Body of pancreas (tissue), 4 donors: ENCODE measurements at regions not wholly inside any gene's neighbourhood (a gene's known extent, or its start where the extent isn't known, plus 50 kb on each side); places are given as distances from the start of the nearest gene placed in this dataset.

Experiments used
- ATAC-seq: fragments of 150-250 bp; one replicate; pipeline ENCODE4 v1.9.1; 2016
- DNase-seq, 4 donors: peaks; one replicate each; pipeline ENCODE4 v3.0.0-alpha.2; 2019
- H3K27ac ChIP-seq, 4 donors: fragments of 200-600 bp; sonication (generic); 1 replicate in 3 of 4; 2 replicates in 1 of 4; pipeline versions ENCODE4 v1.5.1 to v1.6.1; 2016 to 2019; ENCODE audit warnings: mild to moderate bottlenecking in 1 of 4, mixed read lengths in 1 of 4, moderate library complexity in 1 of 4
- H3K27me3 ChIP-seq, 2 donors: fragments of 200-600 bp; sonication (generic); one replicate each; pipeline ENCODE4 v1.6.0; 2016; ENCODE audit warnings: mild to moderate bottlenecking in 1 of 2
- H3K36me3 ChIP-seq, 2 donors: fragments of 200-600 bp; sonication (generic); replicated peaks in 1 of 2; 2 replicates each; pipeline ENCODE4 v1.5.1; 2016; ENCODE audit warnings: low read depth in 2 of 2; ENCODE audit not compliant: insufficient read depth in 1 of 2
- H3K4me1 ChIP-seq: fragments of 200-600 bp; sonication (generic); one replicate; pipeline ENCODE4 v1.6.0; 2016
- H3K4me3 ChIP-seq, 2 donors: fragments of 200-600 bp; sonication (generic); 1 replicate in 1 of 2; 2 replicates in 1 of 2; pipeline ENCODE4 v1.5.1; 2016 to 2019
- H3K9me3 ChIP-seq, 3 donors: fragments of 200-600 bp; sonication (generic); 1 replicate in 2 of 3; 2 replicates in 1 of 3; pipeline ENCODE4 v1.5.1; 2016
- CTCF ChIP-seq, 7 experiments: fragments of 450-650 bp in 4 of 7; fragments of 200-600 bp in 3 of 7; sonication (generic) in 3 of 7; IDR thresholded peaks; one replicate each; pipeline ENCODE4 v1.5.1; 2016 to 2019; ENCODE audit warnings: antibody characterized with exemption in 7 of 7
- POLR2A ChIP-seq, 3 donors: fragments of 450-650 bp; IDR thresholded peaks; one replicate each; pipeline ENCODE4 v1.6.1; 2016; ENCODE audit warnings: antibody characterized with exemption in 3 of 3, mild to moderate bottlenecking in 2 of 3
- WGBS, 2 donors: methylation state at CpG; one replicate each; pipeline ENCODE4 v1.1.5; 2017; 5-methylcytosine and 5-hydroxymethylcytosine counted together
- intact Hi-C: fragments of 100-400 bp; cut with DNase I; formaldehyde crosslinking; loops from one replicate; pipeline ENCODE4 v1.15.1; 2023

- no peak overlapping the region for H3K27ac ChIP-seq
- 49 to 68% methylated on average over 5 of the region's 5 CpGs for WGBS, 2 donors
- H3K4me1 ChIP-seq, result no peaks in the 10 kb centered on the region
- no peak overlapping the region for H3K4me3 ChIP-seq
- H3K36me3 ChIP-seq, result no peaks in the 10 kb centered on the region
- intact Hi-C loops, result no loop called here
- ATAC-seq, result no peak
- no peaks in the 10 kb centered on the region for H3K27me3 ChIP-seq
- DNase-seq, result no peak
- TF ChIP-seq POLR2A (IDR thresholded peaks at IDR 0.05), result no peak
- TF ChIP-seq CTCF (IDR thresholded peaks at IDR 0.05), result no peak
- H3K9me3 ChIP-seq, result peaks cover 0 to 23% (median 0%) of the 10 kb centered on the region in 3 donors
These were observed 592.0 kb downstream of the TYW1 start for GRCh38 chr7:67588631-67589030.

- ATAC-seq, result no peak
- Histone ChIP-seq H3K9me3 (peaks cover 0 to 22% (median 0%) of the 10 kb centered on the region in 3 donors), H3K36me3 (no peaks in the 10 kb centered on the region), H3K4me3 (no peak overlapping the region), H3K27ac (no peak overlapping the region), H3K4me1 (no peaks in the 10 kb centered on the region), H3K27me3 (no peaks in the 10 kb centered on the region)
- TF ChIP-seq POLR2A (IDR thresholded peaks at IDR 0.05) (no peak), CTCF (IDR thresholded peaks at IDR 0.05) (no peak)
- intact Hi-C loops, result no loop called here
- no peak for DNase-seq
- WGBS, 2 donors, result 64 to 72% methylated on average over 10 of the region's 10 CpGs
These were observed 592.5 kb downstream of the TYW1 start for GRCh38 chr7:67589183-67589582.

- TF ChIP-seq POLR2A (IDR thresholded peaks at IDR 0.05) (no peak), CTCF (IDR thresholded peaks at IDR 0.05) (no peak)
- intact Hi-C loops, result no loop called here
- ATAC-seq (no peak), DNase-seq (no peak)
- 71 to 73% methylated on average over 3 of the region's 3 CpGs for WGBS, 2 donors
- Histone ChIP-seq H3K9me3 (peaks cover 0 to 17% (median 0%) of the 10 kb centered on the region in 3 donors), H3K4me3 (no peak overlapping the region), H3K4me1 (no peaks in the 10 kb centered on the region), H3K27ac (no peak overlapping the region), H3K27me3 (no peaks in the 10 kb centered on the region), H3K36me3 (no peaks in the 10 kb centered on the region)
These were observed 594.0 kb downstream of the TYW1 start for GRCh38 chr7:67590649-67591048.

- Histone ChIP-seq H3K9me3 (no peaks in the 10 kb centered on the region), H3K36me3 (no peaks in the 10 kb centered on the region), H3K27ac (no peak overlapping the region), H3K4me3 (no peak overlapping the region), H3K27me3 (no peaks in the 10 kb centered on the region), H3K4me1 (no peaks in the 10 kb centered on the region)
- TF ChIP-seq POLR2A (IDR thresholded peaks at IDR 0.05), result no peak
- TF ChIP-seq CTCF (IDR thresholded peaks at IDR 0.05), result no peak
- WGBS, 2 donors, result 23 to 26% methylated on average over 6 of the region's 6 CpGs
- DNase-seq, result no peak
- intact Hi-C loops, result no loop called here
- no peak for ATAC-seq
These were observed 597.2 kb downstream of the TYW1 start for GRCh38 chr7:67593794-67594193.

GRCh38 chr7:67595431-67596180, 599.0 kb downstream of the TYW1 start:
- ATAC-seq (no peak), DNase-seq (no peak)
- no peaks in the 10 kb centered on the region for H3K27me3 ChIP-seq
- H3K4me3 ChIP-seq, result no peak overlapping the region
- intact Hi-C loops, result no loop called here
- H3K27ac ChIP-seq, result no peak overlapping the region
- H3K4me1 ChIP-seq, result no peaks in the 10 kb centered on the region
- H3K9me3 ChIP-seq, result no peaks in the 10 kb centered on the region
- no peak for TF ChIP-seq POLR2A (IDR thresholded peaks at IDR 0.05)
- H3K36me3 ChIP-seq, result no peaks in the 10 kb centered on the region
- 59 to 75% methylated on average over 15 of the region's 15 CpGs for WGBS, 2 donors
